ENCODE measurements at regions not wholly inside any gene's neighbourhood (a gene's known extent, or its start where the extent isn't known, plus 50 kb on each side); places are given as distances from the start of the nearest gene placed in this dataset.

GRCh38 chr1:185528084-185528676 lies 206.0 kb upstream of the HMCN1 start:
- Histone ChIP-seq H3K36me3 (no peaks in the 10 kb centered on the region), H3K4me1 (peaks cover 0 to 15% (median 11%) of the 10 kb centered on the region in 6 donors), H3K27ac (no peak overlapping the region), H3K27me3 (replicated peaks in 1 of 7) (no peaks in the 10 kb centered on the region), H3K4me3 (no peak overlapping the region), H3K9me3 (no peaks in the 10 kb centered on the region)
- TF ChIP-seq POLR2A (IDR thresholded peaks at IDR 0.05) (no peak), CTCF (IDR thresholded peaks at IDR 0.05 in 8 of 11, conservative IDR thresholded peaks at IDR 0.05 in 3 of 11) (no peak), POLR2AphosphoS5 (IDR thresholded peaks at IDR 0.05) (no peak)
- whole genome bisulfite sequencing, 5 donors: 63 to 85% (median 72%) methylated on average over 4 of the region's 4 CpGs
- intact Hi-C loops (cut with DNase I; ENCODE audit: low total_unique reads): no loop called here
- no peak for DNase-seq

- H3K4me1 ChIP-seq: peaks cover 0 to 15% (median 11%) of the 10 kb centered on the region in 6 donors
- no peak for DNase-seq
- peak overlapping the region in 4 of 8 donors; percentile 9 to 57 (median 24) for H3K27ac ChIP-seq
- no peaks in the 10 kb centered on the region for H3K27me3 ChIP-seq (replicated peaks in 1 of 7)
- TF ChIP-seq CTCF (IDR thresholded peaks at IDR 0.05 in 8 of 11, conservative IDR thresholded peaks at IDR 0.05 in 3 of 11) (no peak), POLR2AphosphoS5 (IDR thresholded peaks at IDR 0.05) (no peak), POLR2A (IDR thresholded peaks at IDR 0.05) (no peak)
- H3K9me3 ChIP-seq: no peaks in the 10 kb centered on the region
- H3K4me3 ChIP-seq: no peak overlapping the region
- H3K36me3 ChIP-seq: no peaks in the 10 kb centered on the region
- WGBS, 5 donors: 38 to 62% (median 58%) methylated on average over 1 of the region's 1 CpG
- intact Hi-C loops (cut with DNase I; ENCODE audit: low total_unique reads): no loop called here
Measured at GRCh38 chr1:185526344-185527307, 207.6 kb upstream of the HMCN1 start.

- Histone ChIP-seq H3K4me3 (no peak overlapping the region), H3K9me3 (peaks cover 0 to 27% (median 23%) of the 10 kb centered on the region in 8 donors), H3K4me1 (no peaks in the 10 kb centered on the region), H3K27me3 (replicated peaks in 1 of 7) (no peaks in the 10 kb centered on the region), H3K36me3 (no peaks in the 10 kb centered on the region), H3K27ac (no peak overlapping the region)
- no peak for DNase-seq
- WGBS, 5 donors: 58 to 78% (median 58%) methylated on average over 2 of the region's 2 CpGs
- TF ChIP-seq CTCF (IDR thresholded peaks at IDR 0.05 in 8 of 11, conservative IDR thresholded peaks at IDR 0.05 in 3 of 11): no peak
- TF ChIP-seq POLR2AphosphoS5 (IDR thresholded peaks at IDR 0.05): no peak
- no peak for TF ChIP-seq POLR2A (IDR thresholded peaks at IDR 0.05)
- intact Hi-C loops (cut with DNase I; ENCODE audit: low total_unique reads): no loop called here
Measured at GRCh38 chr1:185520188-185520920, 203.3 kb upstream of the IVNS1ABP start.
